Coronary artery (tissue), 2 donors: ENCODE measurements at regions not wholly inside any gene's neighbourhood (a gene's known extent, or its start where the extent isn't known, plus 50 kb on each side); places are given as distances from the start of the nearest gene placed in this dataset.

ENCODE experiments used
- DNase-seq: peaks from one replicate; pipeline ENCODE4 v3.0.0-alpha.2; 2017; ENCODE audit warnings: low spot score
- H3K27ac ChIP-seq, 2 donors: fragments of 200-600 bp; sonication (generic); one replicate each; pipeline ENCODE4 v1.5.1; 2016 to 2019
- H3K4me3 ChIP-seq: fragments of 200-600 bp; sonication (generic); 2 replicates; pipeline ENCODE4 v1.5.1; 2016; ENCODE audit warnings: mild to moderate bottlenecking, moderate library complexity
- CTCF ChIP-seq: fragments of 200-600 bp; sonication (generic); IDR thresholded peaks from one replicate; pipeline ENCODE4 v1.5.1; 2019; ENCODE audit warnings: antibody characterized with exemption

- Histone ChIP-seq H3K4me3 (no peak overlapping the region), H3K27ac (no peak overlapping the region)
- no peak for DNase-seq
- no peak for TF ChIP-seq CTCF
Measured at GRCh38 chr1:237998581-237998980, 107.9 kb upstream of the ZP4 start.

- Histone ChIP-seq H3K27ac (no peak overlapping the region), H3K4me3 (no peak overlapping the region)
- DNase-seq, result no peak
- no peak for TF ChIP-seq CTCF
Measured at GRCh38 chr1:237983496-237983895, 92.8 kb upstream of the ZP4 start.

GRCh38 chr1:237981223-237981622 is 90.5 kb upstream of the ZP4 start:
- no peak overlapping the region for H3K4me3 ChIP-seq
- no peak for TF ChIP-seq CTCF
- H3K27ac ChIP-seq, result no peak overlapping the region
- no peak for DNase-seq

- no peak for TF ChIP-seq CTCF
- H3K4me3 ChIP-seq, result no peak overlapping the region
- DNase-seq, result no peak
- H3K27ac ChIP-seq, result no peak overlapping the region
Measured at GRCh38 chr1:237976331-237976730, 85.6 kb upstream of the ZP4 start.

GRCh38 chr1:237975903-237976302 is 85.2 kb upstream of the ZP4 start:
- H3K27ac ChIP-seq, result no peak overlapping the region
- no peak for TF ChIP-seq CTCF
- DNase-seq, result no peak
- H3K4me3 ChIP-seq, result no peak overlapping the region

- Histone ChIP-seq H3K27ac (no peak overlapping the region), H3K4me3 (no peak overlapping the region)
- no peak for TF ChIP-seq CTCF
- no peak for DNase-seq
Measured at GRCh38 chr1:237975376-237975775, 84.7 kb upstream of the ZP4 start.

- DNase-seq, result no peak
- TF ChIP-seq CTCF, result no peak
- H3K27ac ChIP-seq, result no peak overlapping the region
- no peak overlapping the region for H3K4me3 ChIP-seq
Measured at GRCh38 chr1:237972186-237972585, 81.5 kb upstream of the ZP4 start.
